HT-29 (cell line): ENCODE measurements at regions not wholly inside any gene's neighbourhood (a gene's known extent, or its start where the extent isn't known, plus 50 kb on each side); places are given as distances from the start of the nearest gene placed in this dataset.

Experiments
- DNase-seq: peaks from one replicate; pipeline ENCODE4 v3.0.0-alpha.2; 2015; ENCODE audit warnings: low spot score

GRCh38 chr1:30379684-30380624 is 343.4 kb downstream of the MATN1 start:
- peak; percentile 72 for DNase-seq

- no peak for DNase-seq
Observed at GRCh38 chr1:30378991-30379581, 344.3 kb downstream of the MATN1 start.

- DNase-seq = no peak
Observed at GRCh38 chr1:30378003-30378596, 345.3 kb downstream of the MATN1 start.

- no peak for DNase-seq
Observed at GRCh38 chr1:30377230-30378002, 346.0 kb downstream of the MATN1 start.

- no peak for DNase-seq
Observed at GRCh38 chr1:30376054-30376697, 347.2 kb downstream of the MATN1 start.

- DNase-seq = no peak
Observed at GRCh38 chr1:30375156-30375555, 348.2 kb downstream of the MATN1 start.

GRCh38 chr1:30374400-30375070 is 348.9 kb downstream of the MATN1 start:
- DNase-seq = no peak

GRCh38 chr1:30373471-30374399 is 349.6 kb downstream of the MATN1 start:
- no peak for DNase-seq

GRCh38 chr1:30372792-30373433 is 350.5 kb downstream of the MATN1 start:
- peak; percentile 10 for DNase-seq

GRCh38 chr1:30371888-30372791 is 351.2 kb downstream of the MATN1 start:
- DNase-seq = no peak

GRCh38 chr1:30371179-30371788 is 352.1 kb downstream of the MATN1 start:
- no peak for DNase-seq

GRCh38 chr1:30368651-30369240 is 354.6 kb downstream of the MATN1 start:
- no peak for DNase-seq

- no peak for DNase-seq
Observed at GRCh38 chr1:30366911-30367310, 356.5 kb downstream of the MATN1 start.

- DNase-seq = no peak
Observed at GRCh38 chr1:30366199-30366598, 357.2 kb downstream of the MATN1 start.

GRCh38 chr1:30365596-30365995 is 357.8 kb downstream of the MATN1 start:
- DNase-seq = no peak

GRCh38 chr1:30363031-30363430 is 360.4 kb downstream of the MATN1 start:
- no peak for DNase-seq

GRCh38 chr1:30362603-30362990 is 360.8 kb downstream of the MATN1 start:
- DNase-seq = no peak
